OCI-LY3 (cell line): ENCODE measurements at regions not wholly inside any gene's neighbourhood (a gene's known extent, or its start where the extent isn't known, plus 50 kb on each side); places are given as distances from the start of the nearest gene placed in this dataset.

Source experiments
- CTCF ChIP-seq: fragments of 200-600, 300-600 bp; sonication (generic); IDR thresholded peaks from 2 replicates; pipeline ENCODE4 v1.5.1; 2014; ENCODE audit warnings: antibody characterized with exemption, low read length, low read depth
- EZH2phosphoT487 ChIP-seq: fragments of 200-600 bp; shearing (Covaris generic); IDR thresholded peaks from 2 replicates; pipeline ENCODE4 v1.6.1; 2018; ENCODE audit warnings: antibody characterized with exemption, mixed run types, low read depth

- TF ChIP-seq CTCF (no peak), EZH2phosphoT487 (no peak)
These were observed 71.4 kb downstream of the TMEM270 start for GRCh38 chr7:73932364-73932763.
